GM12864 (cell line): ENCODE measurements at regions not wholly inside any gene's neighbourhood (a gene's known extent, or its start where the extent isn't known, plus 50 kb on each side); places are given as distances from the start of the nearest gene placed in this dataset.

ENCODE experiments used
- DNase-seq: peaks from one replicate; pipeline ENCODE4 v3.0.0-alpha.2; 2011; ENCODE audit warnings: low read depth
- H3K4me3 ChIP-seq: 2 replicates; pipeline ENCODE4 v1.5.1; 2011; ENCODE audit warnings: mild to moderate bottlenecking, low read depth, low read length, control low read depth
- CTCF ChIP-seq: IDR thresholded peaks from 2 replicates; pipeline ENCODE4 v1.5.1; 2011; ENCODE audit warnings: low read depth, mild to moderate bottlenecking, moderate library complexity, low read length, control low read depth, inconsistent platforms; ENCODE audit errors: missing control alignments

- TF ChIP-seq CTCF = no peak
- no peak for DNase-seq
- H3K4me3 ChIP-seq = no peak overlapping the region; the same call in 1 of the 2 replicates
These were observed 71.4 kb upstream of the DUSP22 start for GRCh38 chr6:220721-221475.

GRCh38 chr6:221531-222349 lies 70.5 kb upstream of the DUSP22 start:
- no peak for DNase-seq
- H3K4me3 ChIP-seq = peak overlapping the region; percentile 9; the same call in 1 of the 2 replicates

GRCh38 chr6:222468-222867 lies 69.8 kb upstream of the DUSP22 start:
- H3K4me3 ChIP-seq = no peak overlapping the region
- DNase-seq = no peak
- no peak for TF ChIP-seq CTCF

More at GRCh38 chr6:221531-222349, 70.5 kb upstream of the DUSP22 start:
- no peak for TF ChIP-seq CTCF

- H3K4me3 ChIP-seq = no peak overlapping the region
- DNase-seq = no peak
- TF ChIP-seq CTCF = no peak
These were observed 69.2 kb upstream of the DUSP22 start for GRCh38 chr6:223136-223535.

- DNase-seq = no peak
- H3K4me3 ChIP-seq = no peak overlapping the region
- TF ChIP-seq CTCF = no peak
These were observed 68.5 kb upstream of the DUSP22 start for GRCh38 chr6:223763-224162.

GRCh38 chr6:224350-224749 lies 67.9 kb upstream of the DUSP22 start:
- no peak overlapping the region for H3K4me3 ChIP-seq
- DNase-seq = no peak
- TF ChIP-seq CTCF = no peak
